K562 (cell line): ENCODE measurements at regions not wholly inside any gene's neighbourhood (a gene's known extent, or its start where the extent isn't known, plus 50 kb on each side); places are given as distances from the start of the nearest gene placed in this dataset.

Experiments
- CREM ChIP-seq: IDR thresholded peaks from 2 replicates; pipeline ENCODE4 v1.6.1; 2014; ENCODE audit warnings: antibody characterized with exemption, low read depth
- CTCF ChIP-seq, 3 experiments: IDR thresholded peaks in 2 of 3; conservative IDR thresholded peaks in 1 of 3; 2 replicates each; pipeline ENCODE4 v1.5.1; 2011 to 2012; ENCODE audit warnings: low read length in 3 of 3, mild to moderate bottlenecking in 3 of 3, control low read depth in 2 of 3, improper control_type of control experiment in 1 of 3, inconsistent platforms in 1 of 3, low read depth in 1 of 3, mixed read lengths in 1 of 3, moderate library complexity in 1 of 3; ENCODE audit not compliant: insufficient read depth in 2 of 3
- E2F6 ChIP-seq, 2 experiments: IDR thresholded peaks; 2 replicates each; pipeline ENCODE4 v1.6.1; 2011; ENCODE audit warnings: borderline replicate concordance in 1 of 2, control low read depth in 1 of 2, low read depth in 1 of 2, low read length in 1 of 2, mild to moderate bottlenecking in 1 of 2, mixed read lengths in 1 of 2, moderate library complexity in 1 of 2; ENCODE audit not compliant: insufficient read depth in 1 of 2, insufficient read length in 1 of 2, poor library complexity in 1 of 2, severe bottlenecking in 1 of 2; ENCODE audit errors: extremely low read depth in 1 of 2
- MYNN ChIP-seq, 2 experiments: sonication (generic); formaldehyde crosslinking in 1 of 2; IDR thresholded peaks; 2 replicates each; pipeline versions ENCODE4 v1.5.0 to v1.6.1; 2016 to 2020; ENCODE audit warnings: antibody characterized with exemption in 1 of 2, missing genetic modification reagents in 1 of 2
- NONO ChIP-seq, 2 experiments: fragments of 200-400 bp in 1 of 2; fragments of 450-650 bp in 1 of 2; formaldehyde crosslinking in 1 of 2; IDR thresholded peaks; 2 replicates each; pipeline ENCODE4 v1.6.1; 2017; ENCODE audit warnings: low read depth in 2 of 2, mild to moderate bottlenecking in 2 of 2, moderate library complexity in 2 of 2, low read length in 1 of 2
- PATZ1 ChIP-seq: fragments of 250-450 bp; sonication (Bioruptor Pico); IDR thresholded peaks from 2 replicates; pipeline ENCODE4 v1.5.0; 2020; ENCODE audit warnings: mild to moderate bottlenecking, borderline replicate concordance
- POLR2AphosphoS5 ChIP-seq: IDR thresholded peaks from 2 replicates; pipeline ENCODE4 v1.6.1; 2011; ENCODE audit warnings: mild to moderate bottlenecking, low read depth, low read length, moderate library complexity; ENCODE audit not compliant: control insufficient read depth, insufficient read depth
- RFX7 ChIP-seq: fragments of 250-450 bp; sonication (Bioruptor Pico); IDR thresholded peaks from 2 replicates; pipeline ENCODE4 v1.5.1; 2021; ENCODE audit warnings: mild to moderate bottlenecking
- ZNF146 ChIP-seq: IDR thresholded peaks from one replicate; pipeline ENCODE4 v1.6.1; 2018; ENCODE audit warnings: missing compliant biosample characterization; ENCODE audit not compliant: unreplicated experiment
- ZNF217 ChIP-seq: sonication (generic); formaldehyde crosslinking; IDR thresholded peaks from 2 replicates; pipeline ENCODE4 v1.8.0; 2022; ENCODE audit warnings: mild to moderate bottlenecking, missing genetic modification reagents
- ZNF24 ChIP-seq: fragments of 450-650 bp; IDR thresholded peaks from 2 replicates; pipeline ENCODE4 v1.6.1; 2016
- ZNF76 ChIP-seq: fragments of 250-450 bp; sonication (Bioruptor Pico); IDR thresholded peaks from 2 replicates; pipeline ENCODE4 v1.4.0; 2020; ENCODE audit warnings: mild to moderate bottlenecking, moderate library complexity, borderline replicate concordance

GRCh38 chr2:150607390-150607811 lies 119.9 kb upstream of the RND3 start:
- TF ChIP-seq CTCF (IDR thresholded peaks at IDR 0.05 in 2 of 3, conservative IDR thresholded peaks at IDR 0.05 in 1 of 3; ENCODE audit: insufficient read depth in 2 of 3, low read depth in 1 of 3, low read length in 3 of 3) (no peak), MYNN (IDR thresholded peaks at IDR 0.05) (no peak), MYNN (CRISPR knock-in tag; IDR thresholded peaks at IDR 0.05) (no peak), PATZ1 (CRISPR knock-in tag) (no peak), RFX7 (CRISPR knock-in tag) (no peak), ZNF217 (no peak), POLR2AphosphoS5 (no peak), ZNF146 (CRISPR knock-in tag) (no peak), ZNF76 (CRISPR knock-in tag) (no peak), ZNF24 (no peak), NONO (IDR thresholded peaks at IDR 0.05; ENCODE audit: low read depth in 2 of 2, low read length in 1 of 2) (no peak), E2F6 (IDR thresholded peaks at IDR 0.05; ENCODE audit: borderline replicate concordance in 1 of 2, extremely low read depth in 1 of 2, insufficient read depth in 1 of 2, insufficient read length in 1 of 2, low read depth in 1 of 2, low read length in 1 of 2, poor library complexity in 1 of 2, severe bottlenecking in 1 of 2) (no peak), CREM (no peak)
